ENCODE measurements at regions not wholly inside any gene's neighbourhood (a gene's known extent, or its start where the extent isn't known, plus 50 kb on each side); places are given as distances from the start of the nearest gene placed in this dataset.

DNA sequence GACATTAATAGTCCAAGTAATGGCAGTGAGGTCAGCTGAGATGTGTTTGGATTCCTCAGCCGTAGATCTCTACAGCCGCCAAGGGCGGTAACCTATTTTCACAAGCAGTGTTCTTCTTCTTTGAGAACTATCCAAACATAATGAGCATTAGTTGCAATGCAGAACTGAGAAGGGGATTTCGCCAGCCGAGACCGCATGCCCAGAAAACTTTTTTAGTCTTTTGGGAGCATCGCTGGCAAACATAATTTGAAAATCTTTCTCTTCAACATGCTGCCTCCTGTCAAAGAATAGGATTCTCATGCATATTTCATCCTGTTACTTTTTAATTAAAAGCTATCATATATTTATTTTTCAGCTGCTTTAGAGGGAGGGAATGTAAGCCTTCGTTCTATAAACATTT lies 81.4 kb upstream of the SEZ6L start:
- FAIRE-seq (no peak), DNase-seq (ENCODE audit: extremely low read depth in 1 of 4, low spot score in 3 of 4) (no peak), ATAC-seq (no peak)
- no peak overlapping the region for H3K4me3 ChIP-seq
- CTCF ChIA-PET (ENCODE audit: low intra/inter-chr PET ratio), result no interaction called here
- no peaks in the 10 kb centered on the region; a peak in 2 of 5 replicates for H3K27me3 ChIP-seq (ENCODE audit: control insufficient read depth in 2 of 2, insufficient read depth in 2 of 2, low read length in 2 of 2)
- no peaks in the 10 kb centered on the region for H3K9me3 ChIP-seq (replicated peaks; ENCODE audit: control insufficient read depth, insufficient read depth, low read depth, low read length)
- intact Hi-C loops (cut with micrococcal nuclease), result loop anchor here (10.0 kb wide), 1 partner anchor 247 kb away; no protein-coding TSS in a partner anchor
- no peaks in the 10 kb centered on the region for H3K36me3 ChIP-seq (ENCODE audit: control insufficient read depth, insufficient read depth, low read length)
- H3K4me2 ChIP-seq (ENCODE audit: insufficient read depth, low read length), result no peak overlapping the region
- no peaks in the 10 kb centered on the region for H3K4me1 ChIP-seq (replicated peaks in 1 of 2; ENCODE audit: control insufficient read depth in 2 of 2, insufficient read depth in 2 of 2, low read length in 2 of 2)
- TF ChIP-seq, protein P1, sequence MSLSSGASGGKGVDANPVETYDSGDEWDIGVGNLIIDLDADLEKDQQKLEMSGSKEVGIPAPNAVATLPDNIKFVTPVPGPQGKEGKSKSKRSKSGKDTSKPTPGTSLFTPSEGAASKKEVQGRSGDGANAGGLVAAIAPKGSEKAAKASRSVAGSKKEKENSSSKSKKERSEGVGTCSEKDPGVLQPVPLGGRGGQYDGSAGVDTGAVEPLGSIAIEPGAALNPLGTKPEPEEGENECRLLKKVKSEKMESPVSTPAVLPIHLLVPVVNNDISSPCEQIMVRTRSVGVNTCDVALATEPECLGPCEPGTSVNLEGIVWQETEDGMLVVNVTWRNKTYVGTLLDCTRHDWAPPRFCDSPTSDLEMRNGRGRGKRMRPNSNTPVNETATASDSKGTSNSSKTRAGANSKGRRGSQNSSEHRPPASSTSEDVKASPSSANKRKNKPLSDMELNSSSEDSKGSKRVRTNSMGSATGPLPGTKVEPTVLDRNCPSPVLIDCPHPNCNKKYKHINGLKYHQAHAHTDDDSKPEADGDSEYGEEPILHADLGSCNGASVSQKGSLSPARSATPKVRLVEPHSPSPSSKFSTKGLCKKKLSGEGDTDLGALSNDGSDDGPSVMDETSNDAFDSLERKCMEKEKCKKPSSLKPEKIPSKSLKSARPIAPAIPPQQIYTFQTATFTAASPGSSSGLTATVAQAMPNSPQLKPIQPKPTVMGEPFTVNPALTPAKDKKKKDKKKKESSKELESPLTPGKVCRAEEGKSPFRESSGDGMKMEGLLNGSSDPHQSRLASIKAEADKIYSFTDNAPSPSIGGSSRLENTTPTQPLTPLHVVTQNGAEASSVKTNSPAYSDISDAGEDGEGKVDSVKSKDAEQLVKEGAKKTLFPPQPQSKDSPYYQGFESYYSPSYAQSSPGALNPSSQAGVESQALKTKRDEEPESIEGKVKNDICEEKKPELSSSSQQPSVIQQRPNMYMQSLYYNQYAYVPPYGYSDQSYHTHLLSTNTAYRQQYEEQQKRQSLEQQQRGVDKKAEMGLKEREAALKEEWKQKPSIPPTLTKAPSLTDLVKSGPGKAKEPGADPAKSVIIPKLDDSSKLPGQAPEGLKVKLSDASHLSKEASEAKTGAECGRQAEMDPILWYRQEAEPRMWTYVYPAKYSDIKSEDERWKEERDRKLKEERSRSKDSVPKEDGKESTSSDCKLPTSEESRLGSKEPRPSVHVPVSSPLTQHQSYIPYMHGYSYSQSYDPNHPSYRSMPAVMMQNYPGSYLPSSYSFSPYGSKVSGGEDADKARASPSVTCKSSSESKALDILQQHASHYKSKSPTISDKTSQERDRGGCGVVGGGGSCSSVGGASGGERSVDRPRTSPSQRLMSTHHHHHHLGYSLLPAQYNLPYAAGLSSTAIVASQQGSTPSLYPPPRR (CRISPR knock-in tag; IDR thresholded peaks at IDR 0.05; ENCODE audit: borderline replicate concordance), result no peak
- TF ChIP-seq TFAP4 (CRISPR knock-in tag; IDR thresholded peaks at IDR 0.05; ENCODE audit: borderline replicate concordance), result no peak
- no peak overlapping the region for H3K27ac ChIP-seq (ENCODE audit: extremely low read depth, low read depth, low read length)
- no peaks in the 10 kb centered on the region for H3K79me2 ChIP-seq (ENCODE audit: control insufficient read depth, insufficient read depth, low read length)
- BruUV-seq (replicated peaks), result no TSS peak
- WGBS (ENCODE audit: insufficient coverage, low coverage, missing lambda C conversion rate), result 2% methylated on average over 8 of the region's 8 CpGs
- H3K9ac ChIP-seq (ENCODE audit: insufficient read depth in 1 of 2, low read depth in 2 of 2, low read length in 2 of 2), result no peak overlapping the region
- no peaks in the 10 kb centered on the region for H4K20me1 ChIP-seq (replicated peaks; ENCODE audit: control insufficient read depth, insufficient read depth, low read length)
- POLR2A ChIA-PET, result no interaction called here
- in situ Hi-C loops (cut with MboI), result no loop called here
- H3K9me1 ChIP-seq (ENCODE audit: control insufficient read depth, insufficient read depth, low read length), result no peaks in the 10 kb centered on the region
- no peak overlapping the region for H2AFZ ChIP-seq (ENCODE audit: low read depth, low read length)
